Mesodermal cell (in vitro differentiated cells): ENCODE measurements at regions not wholly inside any gene's neighbourhood (a gene's known extent, or its start where the extent isn't known, plus 50 kb on each side); places are given as distances from the start of the nearest gene placed in this dataset.

ENCODE experiments used
- H3K27ac ChIP-seq: 2 replicates; pipeline ENCODE4 v1.7.0; 2013; ENCODE audit warnings: mild to moderate bottlenecking, low read depth, low read length, moderate library complexity; ENCODE audit not compliant: severe bottlenecking
- H3K36me3 ChIP-seq: 2 replicates; pipeline ENCODE4 v1.7.1; 2013; ENCODE audit warnings: mild to moderate bottlenecking, low read length, moderate library complexity; ENCODE audit not compliant: control insufficient read depth, insufficient read depth
- H3K4me1 ChIP-seq: one replicate; pipeline ENCODE4 v1.7.1; 2013; ENCODE audit warnings: mild to moderate bottlenecking, low read length; ENCODE audit not compliant: insufficient read depth, control insufficient read depth, poor library complexity, severe bottlenecking
- H3K4me3 ChIP-seq: 2 replicates; pipeline ENCODE4 v1.7.0; 2013; ENCODE audit warnings: low read length, control low read depth, mild to moderate bottlenecking; ENCODE audit not compliant: insufficient read depth, poor library complexity, severe bottlenecking; ENCODE audit errors: extremely low read depth
- H3K9me3 ChIP-seq: 2 replicates; pipeline ENCODE4 v1.7.1; 2013; ENCODE audit warnings: mild to moderate bottlenecking, low read length, moderate library complexity; ENCODE audit not compliant: control insufficient read depth
- WGBS, 2 experiments: methylation state at CpG; one replicate each; pipeline ENCODE4 v1.1.5; 2013; ENCODE audit warnings: missing lambda C conversion rate in 2 of 2; ENCODE audit not compliant: insufficient coverage in 2 of 2; 5-methylcytosine and 5-hydroxymethylcytosine counted together

GRCh38 chrX:20884565-20884964 lies 489.7 kb upstream of the CNKSR2 start:
- Histone ChIP-seq H3K36me3 (no peaks in the 10 kb centered on the region), H3K9me3 (no peaks in the 10 kb centered on the region), H3K27ac (no peak overlapping the region), H3K4me1 (no peaks in the 10 kb centered on the region), H3K4me3 (no peak overlapping the region)
- 73 to 100% methylated on average over 2 of the region's 3 CpGs for WGBS, 2 experiments

- H3K9me3 ChIP-seq = peaks cover 11% of the 10 kb centered on the region
- no peaks in the 10 kb centered on the region for H3K36me3 ChIP-seq
- H3K4me3 ChIP-seq = no peak overlapping the region
- no peaks in the 10 kb centered on the region for H3K4me1 ChIP-seq
- no peak overlapping the region for H3K27ac ChIP-seq
Measured at GRCh38 chrX:20863649-20864048, 510.6 kb upstream of the CNKSR2 start.

GRCh38 chrX:20861113-20861512 lies 513.1 kb upstream of the CNKSR2 start:
- H3K4me1 ChIP-seq = peaks cover 5% of the 10 kb centered on the region
- no peak overlapping the region for H3K4me3 ChIP-seq
- WGBS, 2 experiments = no CpG with 5 or more reads among the region's 3 CpGs
- H3K9me3 ChIP-seq = peaks cover 11% of the 10 kb centered on the region
- H3K27ac ChIP-seq = no peak overlapping the region
- no peaks in the 10 kb centered on the region for H3K36me3 ChIP-seq

GRCh38 chrX:20857746-20858145 lies 516.5 kb upstream of the CNKSR2 start:
- Histone ChIP-seq H3K27ac (peak overlapping the region; percentile 81), H3K4me3 (no peak overlapping the region), H3K36me3 (no peaks in the 10 kb centered on the region), H3K4me1 (peaks cover 5% of the 10 kb centered on the region), H3K9me3 (peaks cover 11% of the 10 kb centered on the region)
- WGBS, 2 experiments = 20 to 30% methylated on average over 2 to 3 of the region's 3 CpGs

- 72% methylated on average over 2 of the region's 3 CpGs; no CpG with 5 or more reads in 1 of the 2 experiments for WGBS, 2 experiments
- no peaks in the 10 kb centered on the region for H3K4me1 ChIP-seq
Measured at GRCh38 chrX:20838477-20838876, 535.7 kb upstream of the CNKSR2 start.

GRCh38 chrX:20829665-20830491 lies 544.3 kb upstream of the CNKSR2 start:
- Histone ChIP-seq H3K4me3 (no peak overlapping the region), H3K4me1 (no peaks in the 10 kb centered on the region), H3K27ac (no peak overlapping the region), H3K36me3 (no peaks in the 10 kb centered on the region), H3K9me3 (no peaks in the 10 kb centered on the region)
- WGBS, 2 experiments = 75% methylated on average over 1 of the region's 5 CpGs; no CpG with 5 or more reads in 1 of the 2 experiments

More at GRCh38 chrX:20838477-20838876, 535.7 kb upstream of the CNKSR2 start:
- no peak overlapping the region for H3K4me3 ChIP-seq
- H3K27ac ChIP-seq = no peak overlapping the region
- H3K36me3 ChIP-seq = no peaks in the 10 kb centered on the region
- H3K9me3 ChIP-seq = no peaks in the 10 kb centered on the region

- 100% methylated on average over 1 of the region's 2 CpGs for WGBS, 2 experiments
Measured at GRCh38 chrX:20825984-20826383, 548.2 kb upstream of the CNKSR2 start.

GRCh38 chrX:20803971-20804370 lies 537.3 kb upstream of the RPS6KA3 start:
- H3K4me1 ChIP-seq = no peaks in the 10 kb centered on the region
- no peak overlapping the region for H3K4me3 ChIP-seq
- no peak overlapping the region for H3K27ac ChIP-seq
- H3K9me3 ChIP-seq = no peaks in the 10 kb centered on the region
- H3K36me3 ChIP-seq = no peaks in the 10 kb centered on the region
- WGBS, 2 experiments = no CpG with 5 or more reads among the region's 1 CpG

More at GRCh38 chrX:20825984-20826383, 548.2 kb upstream of the CNKSR2 start:
- Histone ChIP-seq H3K4me1 (no peaks in the 10 kb centered on the region), H3K4me3 (no peak overlapping the region), H3K36me3 (no peaks in the 10 kb centered on the region), H3K9me3 (no peaks in the 10 kb centered on the region), H3K27ac (no peak overlapping the region)

GRCh38 chrX:20802036-20802435 lies 535.3 kb upstream of the RPS6KA3 start:
- H3K36me3 ChIP-seq = no peaks in the 10 kb centered on the region
- 71% methylated on average over 1 of the region's 1 CpG; no CpG with 5 or more reads in 1 of the 2 experiments for WGBS, 2 experiments

GRCh38 chrX:20796450-20796849 lies 529.7 kb upstream of the RPS6KA3 start:
- Histone ChIP-seq H3K27ac (no peak overlapping the region), H3K9me3 (no peaks in the 10 kb centered on the region), H3K4me1 (no peaks in the 10 kb centered on the region), H3K4me3 (no peak overlapping the region), H3K36me3 (no peaks in the 10 kb centered on the region)
- no CpG with 5 or more reads among the region's 2 CpGs for WGBS, 2 experiments

More at GRCh38 chrX:20802036-20802435, 535.3 kb upstream of the RPS6KA3 start:
- no peaks in the 10 kb centered on the region for H3K4me1 ChIP-seq
- H3K4me3 ChIP-seq = no peak overlapping the region
- no peak overlapping the region for H3K27ac ChIP-seq
- H3K9me3 ChIP-seq = no peaks in the 10 kb centered on the region

GRCh38 chrX:20789103-20789502 lies 522.4 kb upstream of the RPS6KA3 start:
- Histone ChIP-seq H3K4me1 (no peaks in the 10 kb centered on the region), H3K4me3 (no peak overlapping the region), H3K36me3 (no peaks in the 10 kb centered on the region), H3K27ac (no peak overlapping the region), H3K9me3 (no peaks in the 10 kb centered on the region)
- 88 to 100% methylated on average over 2 to 3 of the region's 3 CpGs for WGBS, 2 experiments
